HG02798 (cell line): ENCODE measurements at regions not wholly inside any gene's neighbourhood (a gene's known extent, or its start where the extent isn't known, plus 50 kb on each side); places are given as distances from the start of the nearest gene placed in this dataset.
"Not testable (repeated sequence)": the region's sequence is repeated elsewhere in the genome, so short reads cannot be mapped to it uniquely, and the experiment has no call there.

Experiments used
- ATAC-seq: cut with Tn5 transposase; IDR thresholded peaks from one replicate; pipeline ENCODE4 v1.9.1; 2021; ENCODE audit warnings: mild to moderate bottlenecking; ENCODE audit not compliant: unreplicated experiment, poor library complexity

DNA sequence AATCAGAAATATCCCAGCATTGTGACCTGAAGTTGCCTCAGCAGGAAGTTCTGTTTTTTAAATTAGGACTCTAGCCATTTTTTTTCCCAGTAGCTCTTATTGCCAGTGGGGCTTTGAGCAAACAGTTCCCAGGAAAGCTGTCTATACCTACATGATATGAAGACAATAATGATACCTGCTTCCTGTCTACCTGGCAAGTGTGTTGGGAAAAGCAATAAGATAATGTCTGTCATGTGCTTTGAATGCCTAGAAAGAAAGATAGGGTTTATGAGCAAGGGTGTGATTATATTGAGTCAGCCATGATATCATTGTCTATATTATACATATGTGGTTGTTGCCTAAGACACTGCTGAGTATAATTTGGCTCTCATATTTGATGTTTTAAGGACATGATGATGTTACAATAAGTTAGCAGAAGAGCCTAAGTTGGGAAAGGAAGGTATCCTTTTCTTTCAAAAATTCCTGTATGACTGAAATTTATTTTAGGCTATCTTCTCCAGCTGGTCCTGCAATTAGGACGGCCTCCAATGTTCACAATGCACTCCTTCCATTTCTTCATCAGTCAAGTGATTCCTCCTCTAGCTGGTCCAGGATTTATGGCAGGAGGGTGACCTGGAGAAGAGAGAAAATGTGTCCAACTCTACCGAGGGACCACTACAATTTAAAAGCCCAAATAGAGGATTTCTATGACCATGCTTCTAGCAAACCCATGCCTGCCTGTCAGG lies 99.6 kb upstream of the CDC42BPA start:
- no peak for ATAC-seq

DNA sequence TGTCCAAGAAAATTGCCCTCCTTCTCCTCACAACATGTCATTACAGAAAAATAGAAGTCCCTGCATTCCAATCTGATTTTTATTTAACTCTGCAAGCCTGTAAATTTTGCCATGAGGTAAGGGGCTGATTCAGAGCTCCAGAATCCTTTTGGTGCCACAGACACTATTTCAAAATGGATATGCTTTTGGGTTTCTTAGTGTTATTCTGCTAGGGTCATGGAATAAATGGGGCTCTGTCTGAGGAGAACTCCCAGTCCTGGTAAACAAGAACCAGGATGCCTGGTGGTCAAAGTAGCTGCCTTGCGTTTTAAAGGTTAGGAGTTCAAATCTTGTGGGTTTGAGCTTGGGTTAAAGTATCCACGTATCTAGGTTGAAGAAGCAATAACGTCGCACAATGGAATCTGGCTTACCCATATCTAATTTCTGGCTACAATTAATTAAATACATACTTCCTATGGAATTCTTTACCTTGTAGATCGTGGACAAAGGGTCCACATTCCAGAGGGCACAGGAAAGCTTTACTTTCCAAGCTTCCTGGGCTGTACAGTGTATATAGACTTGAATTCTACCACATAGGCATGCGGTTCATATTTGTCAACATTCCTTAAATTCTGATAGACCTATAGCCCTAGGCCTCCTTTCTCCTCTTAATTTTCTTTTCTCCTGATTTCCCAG lies 98.0 kb upstream of the CDC42BPA start:
- no peak for ATAC-seq

DNA sequence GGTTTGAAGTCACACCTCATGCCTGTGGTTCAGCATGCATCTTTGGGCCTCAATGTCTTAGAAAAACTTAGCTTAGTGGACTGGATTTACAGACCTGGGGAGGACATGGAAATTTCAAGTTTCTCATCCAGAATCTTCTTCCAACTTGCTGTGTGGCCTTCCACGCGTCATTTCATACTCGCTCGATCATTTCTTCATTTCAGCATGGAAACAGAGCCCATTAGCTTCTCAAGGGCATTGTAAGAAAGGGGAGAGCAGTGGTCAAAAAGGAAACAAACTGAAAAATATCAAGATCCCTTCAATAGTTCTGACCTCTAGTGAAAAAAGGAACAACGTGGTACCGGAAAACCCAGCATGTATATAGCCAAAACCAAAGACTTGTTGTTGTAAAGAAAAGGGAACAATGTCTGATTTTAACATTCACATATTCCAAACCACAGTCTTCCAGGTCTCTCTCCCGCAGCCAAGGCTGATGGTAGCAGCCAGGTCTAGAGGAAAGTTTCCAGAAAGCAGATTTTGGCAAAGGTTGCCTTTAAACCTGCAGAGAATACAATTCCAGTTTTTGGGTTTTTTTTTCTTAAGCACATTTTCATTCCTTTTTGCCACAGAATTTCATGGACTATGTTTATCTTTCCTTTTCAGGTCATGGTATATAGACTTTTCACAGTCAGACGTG lies 97.0 kb upstream of the CDC42BPA start:
- no peak for ATAC-seq

DNA sequence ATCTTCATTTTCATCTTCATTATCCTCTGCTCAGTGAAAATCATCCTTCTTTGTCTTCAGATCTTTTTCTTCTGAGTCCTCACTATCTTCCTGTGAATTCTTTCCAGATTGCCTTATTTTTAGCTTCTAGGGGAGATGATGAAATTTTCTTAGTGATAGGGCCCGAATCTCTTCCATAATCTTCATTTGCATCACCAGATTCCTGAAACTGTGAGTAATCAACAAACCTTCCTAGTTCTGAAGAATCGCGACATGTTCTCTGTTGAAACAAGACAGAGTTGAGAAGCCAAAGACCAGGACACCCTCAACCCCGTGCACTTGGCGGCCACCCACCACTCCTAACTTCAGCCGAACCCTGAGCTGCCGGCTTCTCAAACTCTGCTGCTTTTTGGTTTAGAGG lies 92.8 kb upstream of the CDC42BPA start:
- no peak for ATAC-seq

DNA sequence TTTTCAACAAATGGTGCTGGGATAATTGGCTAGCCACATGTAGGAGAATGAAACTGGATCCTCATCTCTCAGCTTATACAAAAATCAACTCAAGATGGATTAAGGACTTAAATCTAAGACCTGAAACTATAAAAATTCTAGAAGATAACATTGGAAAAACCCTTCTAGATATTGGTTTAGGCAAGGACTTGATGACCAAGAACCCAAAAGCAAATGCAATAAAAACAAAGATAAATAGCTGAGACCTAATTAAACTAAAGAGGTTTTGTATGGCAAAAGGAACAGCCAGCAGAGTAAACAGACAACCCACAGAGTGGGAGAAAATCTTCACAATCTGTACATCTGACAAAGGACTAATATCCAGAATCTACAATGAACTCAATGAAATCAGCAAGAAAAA lies 88.0 kb upstream of the CDC42BPA start:
- not testable (repeated sequence) for ATAC-seq

DNA sequence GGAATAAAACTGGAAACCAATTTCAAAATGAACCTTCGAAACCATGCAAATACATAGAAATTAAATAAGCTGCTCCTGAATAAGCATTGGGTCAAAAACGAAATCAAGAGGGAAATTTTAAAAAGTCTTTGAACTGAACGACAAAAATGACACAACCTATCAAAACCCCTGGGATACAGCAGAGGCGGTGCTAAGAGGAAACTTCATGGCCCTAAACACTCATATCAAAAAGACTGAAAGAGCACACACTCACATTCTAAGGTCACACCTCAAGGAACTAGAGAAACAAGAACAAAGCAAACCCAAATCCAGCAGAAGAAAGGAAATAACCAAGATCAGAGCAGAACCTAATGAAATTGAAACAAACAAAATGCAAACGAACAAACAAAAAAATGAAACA lies 85.2 kb upstream of the CDC42BPA start:
- ATAC-seq: no peak

DNA sequence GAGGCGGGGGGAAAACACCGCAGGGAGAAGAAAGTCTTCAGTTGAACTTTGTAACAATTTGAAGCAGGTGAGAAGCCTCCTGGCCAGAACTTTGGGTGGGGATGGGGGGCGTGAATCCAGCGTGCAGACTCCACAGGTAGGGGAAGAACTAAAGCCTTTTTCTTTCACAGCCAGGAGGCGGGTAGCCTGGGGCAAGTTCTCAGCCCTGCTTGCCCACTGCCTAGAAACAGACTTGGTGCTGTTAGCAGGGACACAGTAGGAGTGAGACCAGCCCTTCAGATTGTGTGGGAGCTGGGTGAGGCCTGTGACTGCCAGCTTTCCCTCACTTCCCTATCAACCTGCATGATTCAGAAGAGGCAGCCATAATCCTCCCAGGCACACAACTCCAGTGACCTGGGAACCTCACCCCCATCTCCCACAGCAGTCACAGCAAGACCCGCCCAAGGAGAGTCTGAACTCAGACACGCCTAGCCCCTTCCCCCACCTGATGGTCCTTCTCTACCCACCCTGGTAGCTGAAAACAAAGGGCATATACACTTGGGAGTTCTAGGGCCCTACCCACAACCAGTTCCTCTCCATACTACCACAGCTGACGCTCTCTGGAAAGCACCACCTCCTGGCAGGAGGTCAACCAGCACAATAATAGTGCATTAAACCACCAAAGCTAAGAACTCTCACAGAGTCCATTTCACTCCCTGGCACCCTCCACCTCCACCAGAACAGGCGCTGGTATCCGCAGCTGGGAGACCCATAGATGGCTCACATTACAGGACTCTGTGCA lies 83.5 kb upstream of the CDC42BPA start:
- no peak for ATAC-seq

DNA sequence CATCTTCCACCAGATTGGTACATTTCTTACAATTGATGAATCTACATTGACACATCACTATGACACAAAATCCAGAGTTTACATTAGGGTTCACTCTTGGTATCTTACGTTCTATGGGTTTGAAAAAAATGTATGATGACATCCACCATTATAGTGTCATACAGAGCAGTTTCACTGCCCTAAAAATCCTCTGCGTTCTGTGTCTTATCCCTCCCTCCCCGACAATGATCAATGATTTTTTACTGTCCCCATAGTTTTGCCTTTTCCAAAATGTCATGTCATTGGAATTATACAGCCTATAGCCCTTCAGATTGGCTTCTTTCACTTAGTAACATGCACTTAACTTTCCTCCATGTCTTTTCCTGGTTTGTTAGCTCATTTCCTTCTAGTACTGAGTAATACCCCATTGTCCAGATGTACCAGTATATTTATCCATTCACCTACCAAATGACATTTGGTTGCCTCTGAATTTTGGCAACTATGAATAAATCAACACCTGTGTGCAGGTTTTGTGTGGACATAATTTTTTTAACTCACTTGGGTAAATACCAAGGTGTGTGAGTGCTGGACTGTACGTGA lies 80.9 kb upstream of the CDC42BPA start:
- no peak for ATAC-seq

DNA sequence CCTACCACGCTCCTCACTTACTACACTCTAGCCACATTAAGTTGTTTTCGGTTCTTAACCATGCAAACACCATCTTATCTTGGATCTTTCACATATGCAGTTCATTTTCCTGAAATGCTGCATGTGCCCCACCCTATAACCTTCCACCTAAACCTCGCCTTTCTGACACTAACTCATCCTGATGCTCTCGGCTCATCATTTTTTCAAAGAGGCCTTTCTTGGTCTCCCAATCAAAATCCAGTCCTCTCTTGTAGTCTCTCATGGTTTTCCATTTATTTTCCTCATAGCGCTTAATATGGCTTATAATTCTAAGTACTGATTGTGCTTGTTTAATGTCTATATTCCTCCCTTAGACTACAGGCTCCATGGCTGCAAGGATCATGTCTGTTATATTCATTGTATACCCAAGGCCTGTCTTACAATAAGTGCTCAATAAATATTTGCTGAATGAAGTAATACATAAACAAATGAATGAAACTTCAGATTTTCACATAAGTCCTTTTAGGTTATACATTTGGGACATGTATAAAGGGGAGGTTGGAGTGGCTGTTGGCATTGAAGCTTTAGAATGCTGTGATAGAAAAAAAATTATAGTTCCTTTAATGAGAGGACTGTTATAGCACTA lies 79.2 kb upstream of the CDC42BPA start:
- no peak for ATAC-seq

DNA sequence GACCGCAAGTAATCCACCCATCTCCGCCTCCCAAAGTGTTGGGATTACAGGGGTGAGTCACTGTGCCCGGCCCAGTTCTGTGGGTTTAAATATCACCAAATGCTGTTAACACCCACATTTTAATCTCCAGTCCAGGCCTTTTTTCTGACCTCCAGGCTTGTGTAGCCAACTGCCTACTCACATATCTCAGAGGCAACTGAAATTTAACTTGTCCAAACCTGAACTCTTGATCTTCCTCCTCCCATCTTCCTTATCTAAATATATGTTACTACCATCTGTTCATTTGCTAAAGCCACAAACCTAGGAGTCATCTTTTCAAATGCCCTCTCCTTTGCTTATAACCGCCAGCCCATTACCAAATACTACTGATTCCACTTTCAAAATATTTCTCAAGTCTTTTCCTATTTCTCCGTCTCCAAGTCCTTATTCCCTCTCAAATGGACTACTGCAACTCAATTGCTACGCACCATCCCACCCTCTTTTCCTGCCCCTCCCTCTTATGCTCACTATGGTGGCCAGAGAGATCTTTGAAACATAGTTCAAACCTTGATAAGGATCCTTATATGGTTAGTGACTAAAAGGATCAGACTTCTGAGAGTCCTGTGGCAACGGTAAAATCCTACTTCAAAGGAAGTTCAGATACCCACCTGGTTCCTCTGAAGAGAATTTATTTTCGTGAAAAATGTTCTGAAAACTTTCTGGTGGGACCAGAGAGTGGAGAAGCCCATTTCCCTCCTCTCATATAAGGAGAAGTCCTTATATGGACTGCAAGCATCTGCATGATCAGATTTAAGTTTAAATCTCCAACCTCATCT lies 78.5 kb upstream of the CDC42BPA start:
- no peak for ATAC-seq

DNA sequence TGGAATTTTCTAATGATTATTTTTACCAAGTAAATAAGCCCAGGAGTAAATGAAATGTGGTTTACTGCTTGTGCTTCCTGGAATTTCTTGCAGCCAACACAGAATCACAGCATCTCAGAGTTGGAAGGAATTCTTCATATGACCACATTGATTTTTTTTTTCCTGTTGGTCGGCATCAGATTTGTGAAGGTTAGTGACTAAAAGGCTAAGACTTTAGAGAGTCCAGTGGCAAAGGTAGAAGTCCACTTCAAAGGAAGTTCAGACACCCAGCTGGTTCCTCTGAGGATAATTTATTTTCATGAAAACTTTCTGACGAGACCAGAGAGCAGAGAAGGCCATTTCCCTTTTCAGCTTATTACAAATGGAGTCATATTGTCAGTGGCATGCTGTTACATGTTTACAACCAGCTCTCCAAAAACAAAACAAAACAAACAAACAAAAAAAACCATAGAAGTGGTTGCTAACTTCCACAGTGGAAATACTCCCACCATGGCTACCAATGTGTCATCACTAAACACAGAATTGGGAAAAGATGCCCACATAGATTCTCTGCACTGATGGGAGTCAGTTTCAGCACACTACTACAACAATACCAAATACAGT lies 77.2 kb upstream of the CDC42BPA start:
- no peak for ATAC-seq

DNA sequence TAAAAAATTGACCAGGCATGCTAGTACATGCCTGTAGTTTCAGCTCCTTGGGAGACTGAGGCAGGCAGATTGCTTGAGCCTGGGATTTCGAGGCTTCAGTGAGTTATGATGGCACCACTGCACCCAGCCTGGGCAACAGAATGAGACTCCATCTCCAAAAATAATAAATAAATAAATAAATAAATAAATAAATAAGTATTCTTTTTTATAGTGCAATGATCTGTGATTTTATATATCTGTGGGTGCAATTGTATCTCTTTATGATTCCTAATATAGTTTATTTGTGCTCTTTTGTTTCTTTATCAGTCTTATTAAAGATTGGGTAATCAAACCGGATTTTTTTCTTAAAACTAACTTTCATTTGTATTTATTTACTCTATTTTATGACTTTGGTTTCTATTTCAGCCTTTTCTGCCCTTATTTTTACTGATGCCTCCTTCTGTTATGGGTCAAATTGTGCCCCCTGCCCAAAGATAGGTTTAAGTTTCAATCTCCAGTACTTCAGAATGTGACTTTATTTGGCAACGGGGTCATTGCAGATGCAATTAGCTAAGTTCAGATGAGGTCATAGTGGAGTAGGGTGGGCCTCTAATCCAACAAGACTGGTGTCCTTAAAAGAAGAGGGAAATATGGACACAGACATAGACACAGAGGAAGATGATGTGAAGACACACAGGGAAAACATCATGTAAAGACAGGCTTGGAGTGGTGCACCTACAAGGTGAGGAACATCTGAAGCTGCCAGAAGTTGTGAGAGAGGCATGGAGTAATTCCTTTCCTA lies 74.9 kb upstream of the CDC42BPA start:
- no peak for ATAC-seq

DNA sequence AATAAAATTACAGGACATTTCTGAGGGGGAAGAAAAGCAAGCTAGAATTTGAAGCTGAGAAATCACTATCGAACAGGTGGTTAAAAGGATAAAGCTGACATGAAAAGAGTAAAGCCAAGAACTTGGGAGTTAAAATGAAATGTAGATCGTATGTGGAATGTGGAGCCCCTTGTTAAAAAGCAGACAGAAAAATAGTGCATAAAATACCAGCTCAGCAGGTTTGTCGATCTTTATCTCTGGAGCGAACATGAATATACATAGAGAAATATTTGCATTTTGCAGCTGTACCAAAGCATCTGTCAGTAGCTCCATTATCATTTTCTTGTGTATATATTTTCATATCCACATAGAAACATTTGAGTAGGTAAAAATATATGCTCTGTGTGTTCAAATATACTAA lies 73.6 kb upstream of the CDC42BPA start:
- no peak for ATAC-seq

DNA sequence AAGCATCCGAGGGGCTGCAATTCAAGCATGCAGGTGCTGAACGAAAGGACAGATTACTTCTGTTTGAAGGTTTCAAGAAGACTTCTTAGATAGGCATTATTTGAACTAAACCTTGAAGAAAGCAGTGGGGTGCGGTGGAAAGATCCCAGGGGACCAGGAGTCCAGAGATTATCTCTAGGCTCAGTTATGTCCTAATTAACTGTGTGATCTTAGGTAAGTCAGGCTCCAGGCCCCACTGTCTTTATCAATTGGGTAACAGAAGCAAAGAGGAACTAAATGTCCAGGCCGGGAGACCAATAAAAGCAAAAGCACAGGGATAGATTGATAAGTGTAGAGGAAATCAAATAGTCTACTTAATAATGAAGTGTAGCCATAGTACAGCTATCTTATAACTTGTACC lies 72.9 kb upstream of the CDC42BPA start:
- no peak for ATAC-seq

DNA sequence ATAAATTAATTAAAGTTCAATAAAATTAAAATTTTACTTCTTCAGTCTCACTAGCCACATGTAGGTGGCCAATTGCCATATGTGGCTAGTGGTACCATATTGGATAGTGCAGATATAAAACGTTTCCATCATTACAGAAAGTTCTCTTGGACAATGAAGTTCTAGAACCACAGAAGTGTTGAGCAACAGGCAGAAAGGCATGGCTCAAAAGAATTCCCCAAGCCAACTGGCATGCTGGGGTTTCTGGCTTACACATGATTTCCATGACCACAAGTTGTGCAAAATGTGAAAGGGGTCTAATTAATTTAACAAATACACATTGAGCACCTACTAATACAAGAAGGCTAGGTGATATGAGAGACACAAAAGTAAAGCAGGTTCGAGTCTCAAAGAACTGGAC lies 72.2 kb upstream of the CDC42BPA start:
- ATAC-seq: no peak

DNA sequence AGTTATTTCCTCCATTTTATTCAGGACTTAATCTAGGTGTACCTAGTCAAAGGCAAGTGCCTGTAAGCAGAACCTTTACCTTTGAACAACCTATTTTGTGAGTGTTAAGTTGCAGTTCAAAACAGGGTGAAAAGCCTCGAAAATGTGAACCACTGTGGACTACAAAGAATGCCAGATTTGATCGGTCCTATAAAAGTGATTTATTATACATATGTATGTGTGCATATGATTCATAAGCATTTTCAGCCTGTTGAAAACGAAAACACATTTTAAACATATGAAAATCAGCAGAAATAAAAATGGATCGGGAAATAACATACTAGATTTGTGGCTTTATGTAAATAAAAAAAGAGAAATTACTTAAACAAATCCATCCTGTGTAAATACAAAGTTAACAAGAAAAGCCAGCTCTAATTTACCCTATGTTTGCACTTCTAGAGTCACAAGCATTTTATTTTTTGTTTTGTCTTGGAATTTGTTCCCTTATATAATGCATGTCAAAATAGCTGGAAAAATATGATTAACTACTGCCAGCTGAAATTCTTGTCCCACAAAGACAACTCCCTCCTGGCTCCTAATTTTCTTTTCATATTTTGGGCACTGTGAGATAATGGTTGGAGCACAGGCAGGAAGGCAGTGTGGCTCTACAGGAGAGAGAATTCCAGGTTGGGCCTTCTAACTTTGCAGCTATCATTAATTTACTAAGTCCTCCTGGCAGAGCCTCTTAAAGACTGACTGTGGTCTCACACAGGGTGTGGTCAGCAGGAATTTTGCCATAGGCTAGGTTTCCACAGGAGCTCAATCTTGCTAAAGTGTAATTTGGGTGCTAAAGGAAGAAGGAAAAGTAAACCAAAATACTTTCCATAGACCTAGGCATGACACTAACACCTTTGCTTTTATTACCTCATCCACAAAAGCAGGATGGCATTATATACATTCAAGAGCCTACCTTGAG lies 70.2 kb upstream of the CDC42BPA start:
- no peak for ATAC-seq

DNA sequence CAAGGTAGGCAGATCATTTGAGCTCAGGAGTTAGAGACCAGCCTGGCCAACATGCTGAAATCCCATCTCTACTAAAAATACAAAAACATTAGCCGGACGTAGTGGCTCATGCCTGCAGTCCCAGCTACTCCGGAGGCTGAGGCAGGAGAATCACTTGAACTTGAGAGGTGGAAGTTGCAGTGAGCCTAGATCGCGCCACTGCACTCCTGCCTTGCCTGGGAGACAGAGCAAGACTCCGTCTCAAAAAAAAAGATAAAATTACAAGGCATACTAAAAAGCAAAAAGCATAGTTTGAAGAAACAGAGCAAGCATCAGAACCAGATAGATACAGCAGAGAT lies 61.2 kb upstream of the CDC42BPA start:
- ATAC-seq: no peak
